Cerebellar nuclear complex (tissue), 1 donor: ENCODE measurements at regions not wholly inside any gene's neighbourhood (a gene's known extent, or its start where the extent isn't known, plus 50 kb on each side); places are given as distances from the start of the nearest gene placed in this dataset.
"Not testable (repeated sequence)": the region's sequence is repeated elsewhere in the genome, so short reads cannot be mapped to it uniquely, and the experiment has no call there.

Experiments used
- DNase-seq, 2 experiments: peaks; one replicate each; lab custom pipeline; 2025; lab: John Stamatoyannopoulos, UW

DNA sequence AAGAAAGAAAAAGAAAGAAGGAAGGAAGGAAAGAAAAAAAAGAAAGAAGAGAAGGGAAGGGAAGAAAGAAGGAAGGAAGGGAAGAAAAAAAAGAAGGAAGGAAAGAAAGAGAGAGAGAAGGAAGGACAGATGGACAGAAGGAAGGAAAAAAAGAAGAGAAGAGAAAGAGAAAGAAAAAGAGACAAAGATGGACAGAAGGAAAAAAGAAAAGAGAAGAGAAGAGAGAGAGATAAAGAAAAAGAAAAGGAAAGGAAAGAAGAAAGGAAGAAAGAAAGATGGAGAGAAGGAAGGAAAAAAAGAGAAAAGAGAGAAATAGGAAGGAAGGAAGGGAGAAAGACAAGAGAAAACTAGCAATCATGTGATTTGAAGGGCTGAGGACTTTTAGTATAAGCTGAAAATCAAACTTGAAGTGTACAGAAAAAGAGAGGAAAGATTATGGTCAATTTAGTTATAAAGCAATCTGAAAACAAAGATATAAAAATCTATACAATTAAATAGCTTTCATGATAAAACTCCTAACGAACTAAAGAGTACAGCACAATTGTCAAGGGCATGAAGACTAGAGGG is 115.3 kb downstream of the LTN1 start:
- no peak for DNase-seq

GRCh38 chr21:28875078-28875477 is 117.6 kb downstream of the LTN1 start:
- DNase-seq, result no peak

GRCh38 chr21:28872218-28872617 is 120.5 kb downstream of the LTN1 start:
- DNase-seq, result no peak

- no peak for DNase-seq
These were observed 121.2 kb downstream of the LTN1 start for GRCh38 chr21:28871388-28872010.

DNA sequence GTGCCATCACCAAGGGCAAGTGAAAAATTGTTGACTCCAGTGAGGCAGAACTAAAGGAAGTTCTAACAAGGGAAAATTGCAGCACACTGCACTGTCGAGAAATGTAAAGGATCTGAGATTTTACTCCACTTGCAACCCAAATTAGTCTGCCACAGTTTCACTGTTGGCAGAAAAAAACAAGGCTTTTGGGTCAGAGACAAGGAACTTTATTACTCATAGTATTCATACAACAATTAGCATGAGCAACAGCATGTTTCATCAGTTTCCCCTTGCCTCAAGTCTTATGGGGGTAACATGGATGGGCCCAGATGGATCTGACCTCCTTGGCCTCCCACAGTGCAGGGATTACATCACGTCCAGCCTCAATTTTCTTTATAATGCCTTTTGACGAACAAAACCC is 125.3 kb downstream of the LTN1 start:
- no peak for DNase-seq

DNA sequence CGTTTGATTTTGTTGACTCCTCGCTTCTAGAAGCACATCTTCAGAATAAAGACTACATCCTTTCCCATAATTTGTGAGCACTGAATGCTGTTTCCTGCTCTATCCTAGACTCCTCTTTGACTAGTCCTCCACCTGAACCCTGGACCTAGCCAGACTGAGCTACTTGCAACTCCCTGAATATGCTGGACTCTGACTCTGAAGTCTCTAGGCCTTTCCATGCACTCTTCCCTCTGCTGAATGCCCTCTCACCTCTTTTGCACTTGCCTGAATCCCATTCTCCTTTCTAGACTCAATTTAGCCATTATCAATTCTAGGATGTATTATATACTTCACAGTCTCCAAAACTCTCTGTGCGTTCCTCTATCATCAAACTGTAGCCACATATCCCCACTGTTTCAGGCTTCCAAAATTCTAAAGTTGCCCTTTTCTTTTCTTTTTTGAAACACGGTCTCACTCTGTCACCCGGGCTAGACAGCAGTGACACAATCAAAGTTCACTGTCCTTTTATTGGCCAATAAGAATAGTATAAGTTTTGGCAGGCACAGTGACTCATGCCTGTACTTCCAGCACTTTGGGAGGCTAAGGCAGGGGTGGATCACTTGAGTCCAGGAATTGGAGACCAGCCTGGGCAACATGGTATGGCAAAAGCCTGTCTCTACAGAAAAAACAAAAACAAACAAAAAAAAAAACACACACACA is 127.0 kb downstream of the LTN1 start:
- DNase-seq, result no peak

- no peak for DNase-seq
These were observed 134.3 kb downstream of the LTN1 start for GRCh38 chr21:28858424-28858823.

- no peak for DNase-seq
These were observed 134.9 kb downstream of the LTN1 start for GRCh38 chr21:28857752-28858151.

- DNase-seq, result no peak
These were observed 136.0 kb downstream of the LTN1 start for GRCh38 chr21:28856588-28857250.

- no peak for DNase-seq
These were observed 140.0 kb downstream of the LTN1 start for GRCh38 chr21:28852706-28853105.

- DNase-seq, result no peak
These were observed 141.0 kb downstream of the LTN1 start for GRCh38 chr21:28851645-28852044.

DNA sequence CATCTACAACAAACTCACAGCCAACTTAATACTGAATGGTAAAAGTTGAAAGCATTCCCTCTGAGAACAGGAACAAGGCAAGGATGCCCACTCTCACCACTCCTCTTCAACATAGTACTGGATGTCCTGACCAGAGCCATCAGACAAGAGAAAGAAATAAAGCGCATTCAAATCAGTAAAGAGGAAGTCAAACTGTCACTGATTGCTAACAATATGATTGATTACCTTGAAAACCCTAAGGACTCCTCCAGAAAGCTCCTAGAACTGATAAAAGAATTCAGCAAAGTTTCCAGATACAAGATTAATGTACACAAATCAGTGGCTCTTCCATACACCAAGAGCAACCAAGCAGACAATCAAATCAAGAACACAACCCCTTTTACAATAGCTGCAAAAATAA is 153.4 kb downstream of the LTN1 start:
- not testable (repeated sequence) for DNase-seq

- DNase-seq, result not testable (repeated sequence)
These were observed 155.3 kb downstream of the LTN1 start for GRCh38 chr21:28837426-28837825.

- DNase-seq, result not testable (repeated sequence)
These were observed 156.1 kb downstream of the LTN1 start for GRCh38 chr21:28836588-28836987.

DNA sequence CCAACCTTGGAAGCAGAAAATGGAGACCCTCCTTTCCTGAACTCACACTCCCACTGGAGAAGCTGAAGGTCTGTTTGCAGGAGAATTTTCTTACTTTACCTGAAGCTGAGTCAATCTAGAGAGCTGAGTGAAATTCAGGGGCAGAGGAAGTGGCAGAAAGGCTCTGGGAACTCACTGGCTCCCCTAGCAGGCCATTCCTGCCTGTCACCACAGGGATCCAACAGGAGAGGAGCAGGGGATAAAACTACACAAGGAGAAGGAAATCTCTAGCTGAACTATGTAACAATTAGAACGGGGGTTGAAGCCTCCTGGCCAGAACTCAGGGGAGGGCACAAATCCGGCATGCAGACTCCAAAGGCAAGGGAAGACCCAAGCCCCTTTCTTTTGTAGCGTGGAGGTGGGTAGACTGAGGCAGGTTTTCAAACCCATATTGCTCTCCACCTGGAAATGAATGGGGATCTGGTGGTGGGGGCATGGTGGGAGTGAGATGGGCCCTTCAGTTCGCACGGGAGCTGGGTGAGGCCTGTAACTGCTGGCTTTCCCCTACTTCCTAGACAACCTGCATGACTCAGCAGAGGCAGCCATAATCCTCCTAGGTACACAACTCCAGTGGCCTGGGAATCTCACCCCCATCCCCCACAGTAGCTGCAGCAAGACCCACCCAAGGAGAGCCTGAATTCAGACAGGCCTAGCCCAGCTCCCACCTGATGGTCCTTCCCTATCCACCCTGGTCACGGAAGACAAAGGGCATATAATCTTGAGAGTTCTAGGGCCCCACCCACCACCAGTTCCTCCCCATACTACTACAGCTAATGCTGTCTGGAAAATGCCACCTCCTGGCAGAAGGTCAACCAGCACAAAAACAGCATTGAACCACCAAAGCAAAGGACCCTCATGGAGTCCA is 158.1 kb downstream of the LTN1 start:
- no peak for DNase-seq

DNA sequence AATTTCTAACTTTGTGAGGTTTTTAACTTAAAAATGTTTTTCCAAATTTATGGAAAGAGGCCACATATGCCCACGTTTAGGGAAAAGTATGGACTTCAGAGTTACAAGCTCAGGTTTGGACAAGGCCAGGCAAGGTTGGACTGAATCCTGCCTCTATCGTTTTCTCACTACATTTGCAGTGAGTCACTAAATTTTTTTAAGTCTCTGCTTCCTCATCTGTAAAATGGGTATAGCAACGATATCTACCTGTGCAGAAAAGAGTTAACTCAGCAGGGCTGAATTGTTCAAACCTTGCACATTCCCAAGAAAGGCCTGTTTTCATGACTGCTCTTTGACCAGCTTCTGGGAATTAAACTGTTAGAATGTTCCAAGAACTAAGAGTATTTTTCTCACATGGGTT is 159.1 kb downstream of the LTN1 start:
- no peak for DNase-seq

DNA sequence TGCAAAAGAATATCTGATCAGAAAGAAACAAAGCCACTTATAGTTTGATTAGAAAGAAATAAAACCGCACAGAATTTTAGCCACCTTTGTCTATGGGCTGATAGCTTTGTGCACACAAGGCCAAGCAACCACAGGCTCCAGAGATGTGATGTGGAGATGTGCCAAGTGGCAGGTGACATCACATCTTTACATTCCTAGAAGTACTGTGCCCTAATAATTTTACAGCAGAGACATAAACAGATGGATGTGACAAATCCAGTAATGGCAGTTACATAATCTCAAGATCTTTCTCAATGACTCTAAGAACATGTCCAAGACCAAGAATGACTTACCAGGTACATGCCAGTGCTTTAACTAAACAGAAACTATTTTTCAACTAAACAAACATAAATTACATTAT is 159.5 kb downstream of the LTN1 start:
- DNase-seq, result no peak

GRCh38 chr21:28832715-28833061 is 160.0 kb downstream of the LTN1 start:
- no peak for DNase-seq

- no peak for DNase-seq
These were observed 160.5 kb downstream of the LTN1 start for GRCh38 chr21:28832013-28832714.

- DNase-seq, result no peak
These were observed 163.7 kb downstream of the LTN1 start for GRCh38 chr21:28828981-28829380.

DNA sequence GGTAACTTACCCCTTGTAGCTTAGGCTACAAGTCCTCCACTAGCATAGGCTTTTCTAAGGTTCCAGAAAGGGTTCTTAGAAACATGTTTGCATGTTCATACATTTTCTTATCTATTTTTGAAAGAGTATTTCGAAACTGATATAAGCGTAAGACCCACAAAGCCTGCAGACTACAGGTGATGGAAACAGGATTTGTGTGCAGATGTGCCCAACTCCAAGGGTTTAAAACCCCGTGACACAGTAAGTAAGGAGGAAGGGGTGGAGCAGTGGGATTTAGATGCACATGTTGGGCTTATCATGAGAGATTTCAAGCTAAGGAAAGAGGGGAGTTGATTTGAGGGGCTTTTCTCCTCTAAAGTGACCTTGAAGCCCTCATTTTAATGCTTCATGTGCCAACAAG is 164.7 kb downstream of the LTN1 start:
- DNase-seq, result no peak
